ENCODE measurements at regions not wholly inside any gene's neighbourhood (a gene's known extent, or its start where the extent isn't known, plus 50 kb on each side); places are given as distances from the start of the nearest gene placed in this dataset.

DNA sequence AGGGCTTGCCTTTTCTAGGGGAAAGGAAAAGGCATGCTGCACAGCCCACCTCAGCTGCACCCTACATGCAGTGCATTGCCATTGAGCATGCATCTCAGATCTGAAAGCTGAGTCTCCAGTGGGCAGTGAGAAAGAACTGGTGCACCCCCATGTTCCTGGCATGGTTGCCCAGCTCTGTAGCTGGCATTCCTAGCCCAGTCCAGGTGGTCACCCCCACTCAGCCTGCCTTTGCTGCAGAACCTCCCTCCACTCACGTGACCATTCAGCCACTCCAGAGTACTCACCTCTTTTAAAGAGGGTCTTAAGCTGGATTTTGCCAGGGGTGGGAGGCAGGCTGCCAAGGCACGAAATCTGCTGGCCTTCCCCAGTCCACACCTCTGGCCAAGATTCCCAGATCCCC, 208.6 kb upstream of the TOPAZ1 start:
- ATAC-seq: no peak
- H3K36me3 Mint-ChIP-seq: no peaks in the 10 kb centered on the region
- no peak overlapping the region for H3K4me3 Mint-ChIP-seq
- no peaks in the 10 kb centered on the region for H3K9me3 Mint-ChIP-seq
- H3K27ac Mint-ChIP-seq: no peak overlapping the region
- DNase-seq (ENCODE audit: low spot score in 2 of 2): no peak
- no peaks in the 10 kb centered on the region for H3K4me1 Mint-ChIP-seq

DNA sequence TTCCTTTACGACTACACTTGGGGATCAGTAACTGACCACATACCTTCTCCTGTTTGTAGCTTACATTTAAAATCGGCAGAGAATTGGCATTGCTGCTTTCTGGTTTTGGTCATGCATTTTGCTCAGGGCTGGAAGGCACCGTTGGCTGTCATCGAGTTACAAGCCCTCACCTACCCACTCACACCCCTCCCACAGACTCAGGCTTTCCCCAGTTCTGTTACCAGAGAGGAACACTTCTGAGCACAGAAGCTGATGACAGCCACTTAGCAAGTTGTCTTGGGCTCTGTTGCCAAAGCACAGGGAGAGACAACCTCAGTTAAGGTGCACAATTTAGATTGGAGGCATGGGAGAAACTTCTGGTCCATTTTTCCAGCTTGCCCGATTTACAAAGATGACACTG, 204.8 kb upstream of the TOPAZ1 start:
- H3K27ac Mint-ChIP-seq: no peak overlapping the region
- no peaks in the 10 kb centered on the region for H3K4me1 Mint-ChIP-seq
- no peaks in the 10 kb centered on the region for H3K9me3 Mint-ChIP-seq
- no peak for DNase-seq (ENCODE audit: low spot score in 2 of 2)
- ATAC-seq: no peak
- no peaks in the 10 kb centered on the region for H3K36me3 Mint-ChIP-seq
- H3K4me3 Mint-ChIP-seq: no peak overlapping the region

DNA sequence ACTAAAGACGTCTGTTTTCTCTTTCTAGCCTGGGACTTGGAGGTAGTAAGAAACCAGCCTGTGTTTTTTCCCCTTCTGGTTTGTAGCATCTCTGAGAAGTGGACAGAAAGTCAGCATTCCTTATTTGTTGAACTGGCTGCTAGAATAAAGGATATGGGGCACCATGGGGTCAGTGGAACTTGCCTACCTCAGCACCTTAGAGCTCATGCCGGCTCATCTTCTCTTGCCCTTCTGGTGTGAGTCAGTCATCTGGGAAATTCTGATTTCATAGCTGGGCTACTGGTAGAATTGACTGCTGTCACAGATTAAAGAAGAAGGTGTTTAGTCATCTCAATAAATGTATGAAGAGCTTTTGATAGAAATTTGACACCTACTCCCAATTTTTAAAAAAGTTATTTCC, 202.7 kb upstream of the TOPAZ1 start:
- Mint-ChIP-seq H3K4me3 (no peak overlapping the region), H3K36me3 (no peaks in the 10 kb centered on the region), H3K9me3 (no peaks in the 10 kb centered on the region), H3K27ac (no peak overlapping the region), H3K4me1 (no peaks in the 10 kb centered on the region)
- ATAC-seq (no peak), DNase-seq (ENCODE audit: low spot score in 2 of 2) (no peak)

DNA sequence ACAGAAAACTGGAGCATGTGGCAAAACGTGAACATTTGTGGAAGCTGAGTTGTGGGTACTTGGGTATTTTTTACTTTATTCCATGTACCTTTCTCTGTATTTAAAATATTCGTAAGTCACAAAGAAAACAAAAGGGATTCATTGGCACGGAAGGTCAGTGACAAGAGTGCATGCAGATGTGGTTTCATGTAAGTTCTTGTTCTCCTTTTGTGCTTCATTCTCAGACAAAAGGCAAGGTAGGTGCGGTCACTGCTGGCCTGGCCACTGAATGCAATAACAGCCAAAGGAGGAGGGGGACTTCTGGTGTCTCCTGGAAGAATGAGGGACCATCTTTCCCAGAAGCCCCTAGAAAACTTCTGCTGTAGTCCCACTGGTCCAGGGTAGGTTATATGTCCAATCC, 200.0 kb upstream of the TOPAZ1 start:
- no peak for ATAC-seq
- DNase-seq (ENCODE audit: low spot score in 2 of 2): no peak
- Mint-ChIP-seq H3K27ac (no peak overlapping the region), H3K4me3 (no peak overlapping the region), H3K4me1 (no peaks in the 10 kb centered on the region), H3K36me3 (no peaks in the 10 kb centered on the region), H3K9me3 (no peaks in the 10 kb centered on the region)

DNA sequence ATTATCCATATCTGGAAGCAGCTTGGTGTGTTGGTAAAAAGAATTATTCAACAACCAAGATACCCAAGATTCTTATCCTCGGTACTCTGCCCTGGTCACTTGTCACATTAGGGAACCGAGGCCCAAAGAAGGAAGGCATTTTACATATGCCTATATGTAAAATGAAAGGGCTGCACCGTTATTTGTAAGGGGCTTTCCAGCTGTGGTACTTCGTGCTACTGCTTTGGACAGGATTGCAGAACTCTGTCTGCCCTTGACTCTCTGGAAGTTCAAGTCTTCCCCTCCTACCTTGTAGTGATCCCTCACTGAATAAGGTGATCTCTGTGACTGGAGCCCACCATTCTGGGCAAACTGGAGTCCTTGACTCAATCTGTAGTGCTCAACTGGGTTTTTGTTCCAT, 198.9 kb upstream of the TOPAZ1 start:
- Mint-ChIP-seq H3K36me3 (no peaks in the 10 kb centered on the region), H3K4me1 (no peaks in the 10 kb centered on the region), H3K27ac (no peak overlapping the region), H3K4me3 (no peak overlapping the region), H3K9me3 (no peaks in the 10 kb centered on the region)
- ATAC-seq: no peak
- DNase-seq (ENCODE audit: low spot score in 2 of 2): no peak

DNA sequence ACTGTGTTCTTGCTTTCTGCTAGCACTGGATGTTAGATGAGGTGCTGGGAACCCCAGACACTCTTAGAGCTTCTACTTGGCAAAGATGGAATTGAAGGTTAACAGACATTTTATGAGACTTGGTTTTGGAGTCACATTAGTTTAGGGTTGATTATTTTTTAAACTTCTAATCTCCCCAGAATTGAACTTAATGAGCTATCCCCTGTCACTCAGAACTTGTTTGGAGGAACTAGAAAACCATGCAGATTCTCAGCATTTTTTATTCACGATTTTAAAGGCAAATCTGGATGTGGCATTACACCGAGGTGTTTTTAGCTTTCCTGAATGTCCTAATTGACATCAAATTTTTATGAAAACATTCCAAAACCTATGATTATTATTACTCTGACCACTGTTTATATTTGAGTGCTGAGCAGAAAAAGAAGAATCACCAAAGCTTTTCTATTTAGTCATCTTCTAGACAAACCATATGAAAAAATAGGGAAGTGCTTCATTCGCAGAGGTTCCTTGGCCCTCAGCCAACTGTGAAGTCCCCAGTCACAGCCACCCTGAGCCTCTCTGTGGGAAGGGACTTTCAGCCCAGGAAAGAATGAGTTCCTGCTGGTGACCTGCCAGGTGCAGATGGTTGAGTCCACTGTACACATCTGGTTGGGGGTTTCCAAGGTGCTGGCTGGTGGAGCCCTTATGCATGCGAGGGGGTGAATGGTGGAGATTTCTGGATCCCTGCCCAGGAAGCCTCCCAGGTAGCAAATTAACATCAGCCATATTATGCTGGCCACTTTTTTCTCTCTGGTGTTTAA, 196.0 kb upstream of the TOPAZ1 start:
- H3K4me3 Mint-ChIP-seq: no peak overlapping the region
- ATAC-seq (peak; percentile 62), DNase-seq (ENCODE audit: low spot score in 2 of 2) (no peak)
- H3K27ac Mint-ChIP-seq: no peak overlapping the region
- no peaks in the 10 kb centered on the region for H3K9me3 Mint-ChIP-seq
- no peaks in the 10 kb centered on the region for H3K36me3 Mint-ChIP-seq
- H3K4me1 Mint-ChIP-seq: no peaks in the 10 kb centered on the region

DNA sequence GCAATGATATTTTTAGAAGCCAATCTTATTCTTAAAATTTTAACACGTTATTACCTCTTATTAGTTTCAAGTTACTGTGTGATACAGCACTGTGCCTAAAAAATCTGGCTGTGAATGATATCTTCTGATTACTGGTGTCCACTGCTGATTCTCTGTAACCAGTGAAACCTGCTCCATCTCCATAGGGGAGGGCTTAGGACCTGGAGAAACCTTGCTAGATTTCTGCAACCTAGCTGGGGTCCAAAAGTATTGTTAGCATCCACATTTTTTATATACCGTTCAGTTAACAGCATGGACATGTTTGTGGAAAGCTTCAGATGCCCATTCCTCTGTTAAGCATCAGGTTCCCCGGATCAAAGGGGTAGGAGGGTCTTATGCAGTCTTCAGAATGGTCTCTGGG, 193.9 kb upstream of the TOPAZ1 start:
- ATAC-seq (no peak), DNase-seq (ENCODE audit: low spot score in 2 of 2) (no peak)
- Mint-ChIP-seq H3K9me3 (no peaks in the 10 kb centered on the region), H3K4me3 (no peak overlapping the region), H3K4me1 (no peaks in the 10 kb centered on the region), H3K36me3 (no peaks in the 10 kb centered on the region), H3K27ac (no peak overlapping the region)

DNA sequence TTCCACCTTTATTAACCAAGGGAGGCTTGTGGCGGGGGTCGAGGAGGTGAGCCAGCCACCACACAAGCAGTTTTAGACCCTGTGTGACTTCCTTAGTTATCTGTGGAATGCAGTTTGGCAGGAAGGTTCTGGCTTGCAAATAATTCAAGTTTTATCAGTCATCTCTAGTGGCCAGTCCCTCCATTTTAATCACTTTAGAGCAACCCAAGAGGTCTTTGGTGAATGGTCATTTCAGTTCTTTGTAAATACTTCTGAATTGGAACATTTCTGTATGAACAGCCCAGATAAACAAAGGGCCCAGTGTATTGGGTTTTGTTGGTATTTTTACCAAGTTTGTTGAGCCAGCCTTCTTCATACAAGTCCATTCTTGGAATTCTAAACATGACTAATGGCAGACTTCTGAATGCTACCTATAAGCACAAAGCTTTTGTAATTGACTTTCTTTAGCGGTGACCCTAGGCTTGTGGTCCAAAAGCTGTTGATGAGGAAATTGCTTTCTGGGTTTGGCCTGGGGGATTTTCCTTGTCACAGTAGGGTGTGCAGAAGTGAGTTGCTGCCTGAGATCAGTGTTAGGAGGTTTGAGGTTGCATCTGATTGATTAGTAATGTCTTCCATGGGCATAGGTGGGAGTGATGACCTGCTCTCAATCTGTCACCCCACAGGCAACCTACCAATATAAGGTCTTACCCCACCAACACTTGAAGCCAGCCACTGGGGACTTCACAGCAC, 193.3 kb upstream of the TOPAZ1 start:
- no peaks in the 10 kb centered on the region for H3K36me3 Mint-ChIP-seq
- DNase-seq (ENCODE audit: low spot score in 2 of 2): no peak
- H3K9me3 Mint-ChIP-seq: no peaks in the 10 kb centered on the region
- no peak overlapping the region for H3K27ac Mint-ChIP-seq
- no peak overlapping the region for H3K4me3 Mint-ChIP-seq
- no peaks in the 10 kb centered on the region for H3K4me1 Mint-ChIP-seq
- peak; percentile 24 for ATAC-seq

DNA sequence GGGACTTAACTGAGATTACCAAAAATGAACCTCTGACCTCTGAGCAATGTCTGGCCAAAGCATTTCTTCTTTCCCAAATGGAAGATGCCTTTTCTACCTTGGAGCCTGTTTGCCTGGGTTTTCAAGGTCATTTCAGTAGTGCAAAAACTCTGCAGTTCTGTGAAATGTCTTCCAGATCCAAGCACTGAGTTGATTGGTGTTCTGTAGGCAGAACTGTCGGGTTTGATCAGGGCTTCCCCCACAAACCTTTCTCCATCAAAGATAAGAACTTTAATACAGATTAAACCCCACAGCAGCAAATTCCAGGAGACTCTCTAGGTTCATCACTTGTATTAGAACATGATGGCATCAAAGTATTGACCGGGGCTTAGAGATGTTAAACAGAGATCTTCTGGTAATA, 192.7 kb upstream of the TOPAZ1 start:
- no peak overlapping the region for H3K27ac Mint-ChIP-seq
- ATAC-seq (no peak), DNase-seq (ENCODE audit: low spot score in 2 of 2) (no peak)
- no peaks in the 10 kb centered on the region for H3K36me3 Mint-ChIP-seq
- H3K4me1 Mint-ChIP-seq: no peaks in the 10 kb centered on the region
- no peak overlapping the region for H3K4me3 Mint-ChIP-seq
- H3K9me3 Mint-ChIP-seq: no peaks in the 10 kb centered on the region

DNA sequence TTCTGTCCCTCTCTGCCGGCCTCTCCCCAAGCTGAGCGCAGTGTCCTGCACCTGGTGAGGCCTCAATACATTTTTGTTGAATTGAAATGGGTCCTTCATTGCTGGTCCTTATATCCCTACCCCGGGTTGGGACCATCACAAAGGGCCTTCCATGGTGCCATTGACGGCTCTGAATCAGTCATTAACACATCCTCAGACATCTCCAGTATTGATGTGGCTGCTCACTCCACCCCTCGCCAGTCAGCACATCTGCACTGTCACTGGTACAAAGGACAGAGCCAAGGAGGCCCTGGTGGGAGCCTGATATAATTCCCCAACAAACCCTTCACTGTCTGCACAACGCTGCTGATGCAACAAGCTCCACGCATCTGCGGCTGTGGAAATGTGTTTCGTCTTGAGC, 191.6 kb upstream of the TOPAZ1 start:
- no peak overlapping the region for H3K27ac Mint-ChIP-seq
- ATAC-seq: no peak
- H3K9me3 Mint-ChIP-seq: no peaks in the 10 kb centered on the region
- no peak overlapping the region for H3K4me3 Mint-ChIP-seq
- no peaks in the 10 kb centered on the region for H3K4me1 Mint-ChIP-seq
- DNase-seq (ENCODE audit: low spot score in 2 of 2): no peak
- H3K36me3 Mint-ChIP-seq: no peaks in the 10 kb centered on the region

DNA sequence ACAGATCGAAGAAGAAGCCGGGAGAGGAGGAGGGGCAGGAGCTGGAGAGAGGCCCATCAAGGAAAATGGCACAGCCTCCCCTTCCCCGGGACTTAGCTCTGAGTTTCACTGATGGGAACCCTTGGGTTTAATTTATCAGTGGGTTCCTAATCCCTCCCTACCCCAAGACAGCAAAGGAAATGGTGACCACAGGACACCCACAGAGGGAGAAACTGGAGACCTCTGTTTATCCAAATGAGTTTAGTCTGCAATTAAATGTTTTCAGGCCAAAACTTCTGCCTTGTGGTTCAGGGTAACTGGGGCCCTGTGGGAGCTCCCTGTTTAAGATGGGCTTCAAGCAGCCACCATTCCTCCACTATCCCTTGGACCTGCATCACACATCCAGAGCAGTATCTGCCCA, 190.8 kb upstream of the TOPAZ1 start:
- DNase-seq (ENCODE audit: low spot score in 2 of 2) (no peak), ATAC-seq (no peak)
- H3K9me3 Mint-ChIP-seq: no peaks in the 10 kb centered on the region
- no peak overlapping the region for H3K27ac Mint-ChIP-seq
- H3K4me3 Mint-ChIP-seq: no peak overlapping the region
- no peaks in the 10 kb centered on the region for H3K4me1 Mint-ChIP-seq
- H3K36me3 Mint-ChIP-seq: no peaks in the 10 kb centered on the region

DNA sequence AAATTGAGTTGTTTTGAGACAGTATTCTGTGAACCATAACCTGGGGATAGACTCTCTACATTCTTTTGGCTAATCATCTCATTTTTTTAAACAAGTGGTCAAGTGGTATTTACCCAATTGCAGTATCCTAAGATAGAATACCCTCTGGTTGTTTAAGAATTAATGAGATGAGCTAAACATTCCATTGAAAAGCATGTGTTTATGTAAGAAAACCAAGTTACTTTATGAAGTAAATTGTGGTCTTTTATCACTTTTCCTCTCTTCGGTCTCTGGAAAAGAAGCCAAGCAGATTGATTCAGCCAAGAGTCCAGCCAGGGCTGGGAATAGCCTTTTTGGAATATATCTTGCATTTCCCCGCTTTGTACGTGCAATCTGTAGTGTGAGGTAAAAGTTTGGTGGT, 185.7 kb upstream of the TOPAZ1 start:
- Mint-ChIP-seq H3K27ac (no peak overlapping the region), H3K4me3 (no peak overlapping the region), H3K9me3 (no peaks in the 10 kb centered on the region), H3K36me3 (no peaks in the 10 kb centered on the region), H3K4me1 (peaks cover 6% of the 10 kb centered on the region)
- no peak for ATAC-seq
- DNase-seq (ENCODE audit: low spot score in 2 of 2): no peak

DNA sequence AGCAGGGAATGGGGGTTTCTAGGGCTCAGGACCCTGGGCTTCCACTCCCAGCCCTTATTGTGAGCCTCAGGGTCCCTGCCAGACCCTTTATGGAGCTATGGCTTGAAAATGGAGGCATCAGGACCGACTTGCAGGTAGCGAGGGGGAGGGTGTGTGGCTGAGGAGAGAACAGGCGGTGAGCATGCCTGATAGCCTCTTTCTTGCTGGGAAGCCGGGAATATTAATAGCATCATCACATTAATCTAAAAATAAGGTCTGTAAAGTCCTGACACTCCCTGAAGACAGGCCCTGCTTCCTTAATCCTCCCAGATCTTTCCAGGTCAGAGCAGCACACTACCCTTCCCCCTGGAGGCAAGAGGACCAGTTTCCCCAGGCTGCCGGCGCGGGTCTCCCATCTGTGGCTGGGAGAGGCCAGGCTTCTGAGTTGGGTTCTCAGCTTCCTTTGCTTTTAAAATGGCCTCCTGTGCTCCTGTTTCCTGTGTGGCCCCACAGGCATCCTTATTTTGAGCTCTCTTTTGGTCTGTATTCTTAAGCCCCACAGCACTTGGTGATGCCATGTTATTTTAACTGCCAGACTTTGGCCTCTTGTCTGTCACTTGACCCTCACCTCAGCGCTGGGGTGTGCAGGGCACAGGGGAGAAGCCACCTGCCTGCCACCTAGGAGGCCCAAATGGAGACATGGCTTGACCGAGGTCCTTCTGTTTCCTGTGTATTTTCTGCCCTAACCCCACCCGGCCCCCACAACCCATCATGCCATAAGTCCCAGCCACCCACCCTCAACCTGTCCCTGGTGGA, 185.0 kb upstream of the TOPAZ1 start:
- Mint-ChIP-seq H3K9me3 (no peaks in the 10 kb centered on the region), H3K4me1 (peaks cover 6% of the 10 kb centered on the region), H3K27ac (no peak overlapping the region), H3K36me3 (no peaks in the 10 kb centered on the region), H3K4me3 (no peak overlapping the region)
- DNase-seq (ENCODE audit: low spot score in 2 of 2) (no peak), ATAC-seq (no peak)

DNA sequence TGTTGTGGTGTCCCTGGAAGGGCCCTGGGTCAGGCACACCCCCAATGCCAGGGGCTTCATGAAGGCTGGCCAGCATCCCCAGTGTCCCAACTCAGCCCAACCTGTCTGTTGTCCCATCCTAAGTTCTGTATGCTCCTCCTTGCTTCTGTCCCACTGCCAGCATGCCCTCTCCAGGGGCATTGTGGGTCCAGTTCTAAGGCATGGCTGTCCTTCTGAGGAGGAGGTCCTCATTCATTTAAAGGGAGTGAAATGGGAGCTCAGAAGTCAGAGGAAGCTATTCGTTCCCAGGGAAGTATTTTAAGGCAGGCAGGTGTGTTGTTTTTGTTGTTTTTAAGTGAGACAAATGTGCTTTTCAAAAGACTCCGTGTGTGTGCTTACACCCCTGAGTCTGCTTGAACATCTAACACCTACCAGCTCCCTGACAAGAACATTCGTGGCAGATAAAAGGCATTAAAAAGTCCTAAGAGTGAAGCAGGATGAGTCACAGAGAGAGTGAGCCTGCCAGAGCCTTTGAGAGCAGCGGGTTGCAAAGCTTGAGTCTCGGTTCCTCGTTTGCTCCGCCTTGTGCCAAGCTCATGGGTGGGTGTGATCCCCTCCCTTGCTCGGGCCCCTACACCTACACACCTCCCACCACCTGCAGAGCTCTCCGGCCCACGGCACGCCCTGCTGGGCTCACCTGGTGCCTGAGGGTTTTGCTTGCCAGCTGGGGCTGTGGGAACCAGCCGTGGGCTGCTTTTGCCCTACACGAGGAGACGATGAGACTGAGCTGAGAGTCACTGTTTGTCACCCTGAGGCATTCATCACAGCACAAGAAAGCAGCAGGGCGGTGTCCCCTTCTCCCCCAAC, 183.4 kb upstream of the TOPAZ1 start:
- Mint-ChIP-seq H3K9me3 (no peaks in the 10 kb centered on the region), H3K36me3 (no peaks in the 10 kb centered on the region), H3K4me1 (peaks cover 6% of the 10 kb centered on the region), H3K4me3 (no peak overlapping the region), H3K27ac (no peak overlapping the region)
- DNase-seq (ENCODE audit: low spot score in 2 of 2): no peak
- peak; percentile 58 for ATAC-seq

DNA sequence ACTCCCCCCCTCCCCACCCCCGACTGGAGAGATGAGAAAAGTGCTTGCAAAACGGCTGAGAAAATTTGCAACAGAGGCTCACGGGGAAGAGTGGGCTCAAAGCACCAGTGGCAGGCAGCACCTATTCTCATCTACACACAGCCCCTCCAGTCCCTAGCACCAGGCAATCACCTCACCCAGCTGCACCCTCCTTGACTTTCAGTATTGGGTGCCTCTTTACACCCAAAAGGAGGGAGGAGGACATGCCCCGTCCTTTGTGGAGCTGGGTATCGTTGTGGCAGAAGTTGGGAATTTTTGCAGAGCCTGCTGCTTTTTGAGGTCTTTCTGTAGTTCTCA, 182.8 kb upstream of the TOPAZ1 start:
- Mint-ChIP-seq H3K27ac (no peak overlapping the region), H3K4me3 (no peak overlapping the region), H3K9me3 (no peaks in the 10 kb centered on the region), H3K4me1 (peaks cover 6% of the 10 kb centered on the region), H3K36me3 (no peaks in the 10 kb centered on the region)
- DNase-seq (ENCODE audit: low spot score in 2 of 2) (no peak), ATAC-seq (peak; percentile 3)
